GM21423 (cell line): ENCODE measurements at regions not wholly inside any gene's neighbourhood (a gene's known extent, or its start where the extent isn't known, plus 50 kb on each side); places are given as distances from the start of the nearest gene placed in this dataset.

Experiments
- ATAC-seq: cut with Tn5 transposase; IDR thresholded peaks from one replicate; pipeline ENCODE4 v1.9.1; 2021; ENCODE audit warnings: mild to moderate bottlenecking, moderate library complexity; ENCODE audit not compliant: unreplicated experiment

DNA sequence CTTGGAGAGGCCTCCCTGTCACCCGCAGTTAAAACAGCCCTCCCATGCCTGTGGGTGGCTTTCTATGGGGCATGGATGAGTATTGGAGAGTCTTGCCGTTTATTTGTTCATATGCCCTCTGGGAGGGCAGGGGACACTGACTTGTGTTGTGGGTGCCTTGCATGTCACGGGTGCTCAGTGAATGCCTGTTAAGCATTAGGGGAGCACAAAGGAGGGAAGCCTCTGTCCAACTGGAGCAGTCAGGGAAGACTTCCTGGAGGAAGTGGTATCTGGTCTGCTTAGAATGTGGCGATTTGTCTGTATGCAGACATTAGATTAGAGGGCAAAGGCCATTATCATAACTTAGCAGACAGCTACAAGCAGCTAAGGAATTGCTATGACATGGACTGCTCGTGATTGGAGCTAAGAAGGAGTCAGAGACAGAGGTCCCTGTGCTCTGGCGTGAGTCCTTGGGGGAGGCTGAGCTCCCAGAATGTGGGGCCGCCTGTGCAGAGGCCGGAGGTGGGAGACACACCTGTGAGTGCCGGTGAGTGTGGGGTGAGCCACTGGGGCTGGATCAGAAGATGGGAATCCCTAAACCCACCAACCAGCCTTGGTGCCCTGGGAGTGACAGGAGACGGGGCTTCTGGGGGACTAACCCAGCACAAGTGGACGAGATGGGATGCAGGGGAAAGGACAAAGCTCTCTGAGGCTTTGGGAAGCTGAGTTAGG, 286.1 kb downstream of the SEC14L1 start:
- ATAC-seq = no peak

DNA sequence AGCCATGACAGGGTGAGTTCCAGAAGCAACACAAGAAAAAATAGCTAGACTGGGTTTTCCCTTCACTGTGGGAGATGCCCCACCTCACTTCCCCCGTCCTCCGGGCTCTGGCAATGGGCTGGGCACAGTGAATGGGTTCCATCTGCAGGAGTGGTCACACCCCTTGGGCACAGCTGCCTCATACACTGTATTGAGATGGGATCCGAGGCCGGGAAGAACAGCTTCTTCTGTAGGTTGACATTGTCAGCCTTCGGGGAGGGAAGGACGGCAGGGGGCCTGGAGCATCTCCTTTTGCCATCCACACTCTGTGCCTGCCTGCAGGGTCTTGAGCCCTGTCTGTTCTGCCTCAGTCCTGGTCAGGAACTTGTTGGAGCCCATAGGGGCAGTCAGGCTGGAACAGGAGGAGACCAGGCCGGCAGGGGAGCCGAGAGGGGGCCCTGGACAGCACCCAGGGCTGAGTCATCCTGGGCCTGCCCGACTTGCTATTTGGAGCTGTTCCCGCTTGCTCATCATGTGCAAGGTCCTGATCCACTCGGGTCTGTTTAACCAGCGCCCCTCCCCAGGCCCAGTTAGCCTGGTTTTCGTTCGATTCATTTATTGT, 286.7 kb downstream of the SEC14L1 start:
- no peak for ATAC-seq

DNA sequence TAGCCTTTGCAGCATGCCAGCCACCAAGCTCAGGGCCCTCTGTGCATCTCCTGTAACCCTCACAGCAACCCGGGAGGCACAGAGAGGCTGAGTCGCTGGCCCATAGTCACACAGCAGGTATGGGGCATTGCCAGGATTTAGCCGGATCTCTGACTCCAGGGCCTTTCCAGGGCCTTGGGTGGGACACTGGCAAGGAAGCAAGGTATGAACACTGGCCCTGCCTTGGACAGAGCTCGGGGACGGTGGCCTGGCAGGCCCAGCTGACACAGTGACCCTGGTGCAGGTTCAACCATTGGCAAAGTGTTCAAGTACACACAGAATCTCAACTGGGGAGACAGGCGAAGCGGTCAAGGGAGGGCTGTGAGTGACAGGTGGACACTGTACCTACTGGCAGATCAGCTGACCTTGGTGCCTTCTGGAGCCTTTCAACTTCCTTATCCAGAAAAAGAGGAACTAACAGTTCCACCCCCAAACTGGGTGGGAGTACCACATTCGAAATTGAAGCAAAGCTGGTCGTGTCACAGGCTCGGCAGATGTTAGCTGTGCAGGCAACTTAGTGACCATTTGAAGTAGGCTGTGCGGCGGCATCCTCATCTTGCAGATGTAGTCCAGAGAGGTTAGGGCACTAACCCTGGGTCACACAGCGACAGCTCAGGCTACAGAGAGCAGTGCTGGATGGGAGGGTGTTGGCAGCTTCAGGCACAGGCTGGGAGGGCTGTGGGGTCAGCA, 287.4 kb downstream of the SEC14L1 start:
- no peak for ATAC-seq

DNA sequence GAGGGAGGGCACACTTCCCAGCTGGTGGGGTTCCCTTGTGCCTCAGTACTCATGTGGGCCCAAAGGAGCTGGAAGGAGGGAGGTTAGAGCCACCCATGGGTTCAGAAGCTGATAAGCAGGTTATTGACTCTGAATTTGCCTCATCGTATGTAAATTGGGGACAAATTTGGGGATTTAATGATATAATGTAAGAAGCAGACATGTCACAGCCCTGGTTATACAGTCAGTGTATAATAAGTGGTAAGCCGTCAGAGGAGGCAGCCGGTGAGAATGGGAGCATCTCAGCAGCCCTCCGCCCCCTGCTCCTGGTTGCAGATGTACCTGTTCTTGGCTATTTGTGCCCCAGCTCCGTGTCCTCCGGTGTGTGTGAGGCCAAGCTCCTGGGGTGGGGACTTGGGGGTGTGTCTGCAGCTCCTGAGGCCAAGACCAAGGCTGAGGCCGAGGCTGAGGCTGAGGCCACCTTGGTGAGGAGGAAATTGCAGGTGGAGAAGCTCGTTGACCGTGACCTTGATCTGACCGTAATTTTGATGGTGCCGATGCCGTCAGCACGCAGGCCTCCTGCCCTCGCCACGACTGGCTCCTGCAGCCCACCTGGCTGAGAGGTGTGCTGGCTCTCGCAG, 288.1 kb downstream of the SEC14L1 start:
- ATAC-seq = no peak

DNA sequence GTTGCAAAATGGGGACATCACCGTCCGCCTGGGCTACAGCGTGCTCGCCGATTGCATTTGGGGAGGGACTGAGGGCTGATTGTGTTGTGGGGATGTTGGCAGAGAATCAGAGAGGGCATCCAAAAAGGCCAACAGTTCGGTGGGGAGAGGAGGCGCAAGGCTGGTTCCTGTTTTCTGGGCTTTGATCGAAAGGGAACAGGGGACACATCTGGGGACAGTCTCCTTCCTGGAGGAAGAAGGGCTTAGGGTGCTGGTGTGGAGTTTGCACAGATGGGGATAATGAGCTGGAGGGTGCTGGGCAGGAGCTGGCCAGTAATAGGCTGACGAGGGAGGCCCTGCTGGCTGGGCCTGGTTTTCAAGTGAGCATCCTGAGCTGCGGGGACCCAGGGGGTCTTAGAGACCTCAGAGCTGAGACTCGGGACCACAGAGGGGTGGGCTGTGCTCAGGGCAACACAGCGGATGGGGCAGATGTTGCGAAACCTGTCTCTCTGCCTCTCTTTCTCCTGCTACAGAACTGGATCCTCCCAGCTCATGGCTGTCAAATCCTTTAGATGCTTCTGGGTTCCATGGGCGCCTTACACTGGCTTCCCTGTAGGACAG, 288.7 kb downstream of the SEC14L1 start:
- no peak for ATAC-seq

DNA sequence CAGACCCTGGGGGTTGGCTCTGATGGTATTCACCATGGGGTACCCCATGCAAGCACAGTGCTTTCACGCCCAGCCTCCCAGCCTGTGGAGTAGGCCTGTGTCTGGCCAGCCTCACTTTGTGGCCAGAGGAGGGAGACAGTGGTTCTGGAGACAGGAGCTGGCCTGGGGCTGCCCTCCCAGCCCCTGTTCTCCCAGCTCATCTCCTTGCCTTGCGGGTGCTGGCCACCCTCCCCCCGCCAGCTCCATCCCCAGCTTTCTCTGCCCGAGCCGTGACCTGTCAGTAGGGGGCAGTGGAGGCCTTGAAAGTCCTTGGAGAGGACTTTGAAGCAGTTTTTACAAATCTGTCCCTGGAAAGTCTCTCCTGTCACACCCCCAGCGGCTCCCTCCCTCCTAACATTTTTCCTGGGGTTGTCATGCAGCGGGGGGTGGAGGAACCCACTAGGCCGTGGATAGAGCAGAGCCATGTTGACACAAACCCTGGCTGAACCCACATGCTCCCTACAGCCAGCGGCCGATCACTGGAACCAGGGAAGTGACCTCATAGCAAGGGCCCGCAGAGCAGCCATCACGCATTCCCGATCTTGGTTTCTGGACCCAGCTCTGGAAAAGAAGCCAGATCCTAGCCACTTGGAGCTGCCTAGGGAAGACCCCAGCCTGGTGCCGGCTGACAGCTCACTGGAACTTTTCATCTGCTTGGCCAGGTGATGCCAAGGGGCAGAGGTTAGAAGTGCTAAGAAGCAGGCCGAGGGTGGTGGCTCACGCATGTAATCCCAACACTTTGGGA, 289.4 kb downstream of the SEC14L1 start:
- ATAC-seq = no peak

DNA sequence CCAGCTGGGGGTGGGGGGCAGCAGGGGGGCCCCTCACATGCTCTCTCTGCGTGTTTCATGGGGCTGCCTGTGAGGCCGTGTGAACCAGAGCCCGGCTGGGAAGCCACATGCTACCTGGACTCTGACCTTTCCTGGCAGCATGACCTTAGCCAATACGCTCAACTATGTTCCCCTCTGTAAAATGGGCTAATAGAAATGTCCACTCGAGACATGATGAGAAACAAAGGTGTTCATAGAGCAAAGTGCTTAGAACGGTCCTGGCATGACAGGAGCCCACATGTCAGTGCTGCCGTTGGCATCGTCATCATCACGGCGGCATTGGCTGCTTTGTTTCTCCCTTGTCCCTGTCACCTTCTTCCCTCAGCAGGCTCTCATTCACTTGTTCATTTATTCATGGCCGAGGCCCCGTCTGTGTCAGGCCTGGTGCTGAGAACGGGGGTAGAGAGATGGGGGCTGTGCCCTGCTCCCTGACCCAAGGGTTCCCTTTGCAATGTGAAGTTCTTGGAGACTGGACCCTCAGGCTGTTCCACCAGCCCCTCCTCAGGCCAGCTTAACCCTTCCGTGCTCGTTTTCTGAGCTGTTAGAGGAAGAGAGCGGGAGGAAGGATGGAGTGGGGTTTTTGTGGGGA, 291.4 kb downstream of the SEC14L1 start:
- no peak for ATAC-seq

DNA sequence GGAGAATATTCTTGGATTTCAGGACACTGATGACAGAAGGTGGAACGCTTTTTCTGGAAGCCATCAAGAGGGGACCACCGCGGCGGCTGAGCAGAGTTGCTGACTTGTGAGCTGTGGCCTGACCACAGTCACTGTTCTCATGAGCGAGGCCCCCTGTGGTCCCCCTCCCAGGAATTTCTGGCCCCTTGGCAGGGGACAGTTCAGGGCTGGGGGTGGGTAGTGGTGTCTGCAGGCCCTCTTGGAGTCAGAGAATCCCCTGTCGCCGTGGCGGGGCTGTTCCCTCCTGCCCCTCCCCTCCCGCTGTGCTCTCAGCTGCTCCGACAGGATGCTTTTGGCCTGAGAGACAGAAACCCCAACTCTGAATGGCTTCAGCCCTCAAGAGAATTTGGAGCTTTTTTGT, 292.0 kb downstream of the SEC14L1 start:
- ATAC-seq = no peak

DNA sequence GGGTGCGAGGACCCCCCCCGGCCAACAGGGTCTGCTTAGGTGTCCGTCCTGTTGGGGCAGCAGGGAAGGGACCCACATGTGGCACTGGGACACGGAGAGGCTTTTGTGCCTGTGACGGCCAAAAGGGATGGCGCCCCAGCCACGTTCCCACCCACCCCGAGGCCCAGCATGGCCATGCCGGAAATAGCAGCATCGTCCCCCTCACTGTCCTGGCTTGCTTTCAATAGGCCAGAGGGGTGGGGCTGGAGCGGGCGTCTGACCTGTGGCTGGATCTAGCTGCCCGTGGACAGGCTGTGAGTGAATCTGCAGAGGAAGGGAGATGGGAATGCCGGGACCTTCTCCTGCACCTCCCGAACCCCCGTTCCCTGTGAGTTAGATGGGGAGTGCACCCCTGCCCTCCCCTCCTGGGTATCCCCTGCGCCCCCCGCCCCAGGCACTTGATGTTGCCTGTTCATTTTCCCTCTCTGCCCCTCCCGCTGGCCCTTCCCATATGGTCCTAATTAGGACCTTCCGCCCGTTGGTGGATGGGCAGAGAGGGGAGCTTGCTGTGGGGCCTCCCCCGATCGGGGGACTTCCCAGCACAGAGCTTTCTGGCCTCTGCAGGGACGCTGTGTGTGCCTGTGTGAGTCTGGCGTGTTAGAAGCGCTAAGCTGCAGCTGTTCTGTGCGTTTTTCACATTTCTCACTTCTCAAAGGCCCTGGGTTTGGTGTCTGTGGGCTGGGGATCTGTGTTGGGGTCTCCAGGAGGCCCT, 292.8 kb downstream of the SEC14L1 start:
- ATAC-seq = peak; percentile 42

DNA sequence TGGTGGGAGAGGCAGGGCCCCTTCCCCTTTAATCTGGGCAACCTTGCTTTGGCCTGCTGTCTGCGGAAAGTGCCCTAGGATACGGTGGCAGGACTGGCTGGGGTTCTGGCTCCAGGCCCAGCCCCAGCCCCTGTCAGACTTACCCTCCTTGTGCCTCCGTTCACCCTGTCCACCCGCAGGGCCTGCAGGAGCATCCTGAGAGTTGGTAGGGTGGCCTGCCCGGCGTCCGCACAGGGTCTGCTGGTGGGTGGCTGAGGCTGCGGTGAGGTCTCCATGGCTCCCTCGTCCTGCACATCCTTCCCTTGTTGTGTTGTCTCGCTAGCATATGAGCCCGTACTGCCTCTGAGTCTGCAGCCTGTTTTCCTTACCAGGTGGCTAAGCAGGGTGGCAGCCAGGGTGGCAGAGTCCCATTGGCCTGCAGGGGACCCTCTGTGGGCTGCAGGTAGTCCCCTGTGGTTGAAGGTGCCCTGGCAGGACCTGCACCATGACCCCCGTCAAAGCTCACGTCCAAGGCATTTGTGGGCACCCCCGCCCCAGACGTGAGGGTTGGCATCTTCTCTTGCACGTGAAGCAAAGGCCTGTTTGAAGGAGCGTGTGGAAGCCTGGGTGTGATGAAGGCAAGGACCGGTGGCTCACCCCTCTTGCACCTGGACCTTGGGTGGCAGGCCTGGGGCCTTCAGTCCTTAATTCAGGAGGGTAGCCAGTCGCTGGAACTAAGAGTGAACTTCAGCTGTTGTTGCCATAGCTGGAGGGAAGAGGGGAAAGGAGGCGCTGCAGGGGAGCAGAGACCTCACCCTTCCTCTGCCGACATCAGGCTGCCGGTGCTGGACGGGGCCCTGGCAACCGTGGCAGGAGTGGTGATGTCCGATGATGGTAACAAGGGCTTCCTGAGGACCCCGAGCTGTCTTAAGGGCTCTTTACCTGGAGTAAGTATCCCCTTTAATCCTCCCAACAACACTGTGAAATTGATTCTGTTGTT, 293.7 kb downstream of the SEC14L1 start:
- ATAC-seq = no peak

DNA sequence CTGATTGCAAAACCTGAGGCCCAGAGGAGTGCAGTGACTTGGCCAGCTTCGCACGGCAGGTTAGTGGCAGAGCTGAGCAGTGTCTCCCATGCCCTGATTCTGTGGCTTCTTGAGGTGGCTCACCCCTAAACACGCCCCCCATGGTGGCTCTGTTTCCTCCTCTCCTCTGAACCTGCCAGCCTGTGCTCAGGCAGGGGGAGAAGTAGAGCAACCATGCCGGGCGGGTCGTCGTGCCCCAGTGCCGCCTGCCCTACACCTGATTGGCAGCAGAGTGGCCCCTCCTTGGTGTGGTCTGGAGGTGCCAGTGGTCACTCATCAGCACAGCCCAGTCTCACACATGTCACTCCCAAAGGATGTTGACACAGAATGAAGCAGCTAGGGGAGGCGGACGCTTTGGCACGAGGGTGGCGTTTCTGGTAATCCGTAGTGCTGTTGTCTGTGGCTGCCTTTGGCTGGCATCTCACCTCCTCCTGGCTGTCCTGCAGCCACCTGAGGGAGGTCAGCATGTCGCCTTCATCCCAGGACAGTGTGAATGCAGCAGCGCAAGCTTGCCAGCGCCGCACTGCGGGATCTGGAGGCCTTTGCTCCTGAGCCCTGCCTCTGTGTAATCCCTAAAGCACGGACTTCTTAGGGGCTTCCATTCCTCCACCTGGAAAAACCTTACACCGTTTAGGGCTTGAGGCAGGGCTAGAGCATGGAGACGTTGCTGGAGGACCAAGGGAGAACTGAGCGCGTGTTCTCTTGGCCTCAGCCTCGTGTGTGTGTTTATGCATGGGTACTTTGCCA, 294.7 kb downstream of the SEC14L1 start:
- no peak for ATAC-seq

DNA sequence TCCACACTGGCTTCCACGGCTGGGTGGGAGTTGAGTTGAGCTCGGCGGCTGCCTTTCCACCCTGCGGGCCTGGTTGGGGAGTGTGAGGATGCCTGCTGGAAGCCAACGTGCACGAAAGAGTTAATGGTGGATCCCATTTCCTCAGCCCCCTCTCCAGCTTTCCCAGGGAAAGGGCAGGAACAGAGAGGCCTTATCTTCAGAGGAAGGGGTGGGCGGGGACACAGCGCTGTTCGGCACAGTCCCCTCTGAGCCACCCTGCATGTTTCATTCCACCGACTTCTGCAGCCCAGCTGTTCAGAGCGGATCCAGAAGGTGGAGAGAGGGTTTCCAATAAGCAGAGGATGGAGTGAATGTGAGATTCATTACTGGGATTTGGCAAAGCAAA, 295.3 kb downstream of the SEC14L1 start:
- ATAC-seq = no peak

DNA sequence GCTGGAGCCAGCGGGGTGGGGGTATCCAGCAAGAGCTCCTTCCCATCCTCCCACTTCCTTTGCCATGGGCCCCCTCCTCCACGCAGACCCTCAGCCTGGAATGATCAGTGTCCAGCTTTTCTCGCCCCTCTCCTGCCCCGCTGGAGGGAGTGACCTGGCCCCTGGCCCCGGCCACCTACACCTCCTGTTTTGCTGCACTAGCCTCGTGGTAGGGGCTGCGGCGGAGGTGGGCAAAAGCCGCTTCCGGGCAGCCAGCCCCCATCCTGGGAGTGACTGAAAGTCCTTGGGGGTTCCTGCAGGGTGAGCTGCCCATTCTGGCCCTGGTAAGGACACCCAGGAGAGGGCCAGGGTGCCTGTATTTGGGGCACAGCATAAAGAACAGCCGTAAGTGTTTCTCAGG, 295.7 kb downstream of the SEC14L1 start:
- no peak for ATAC-seq

DNA sequence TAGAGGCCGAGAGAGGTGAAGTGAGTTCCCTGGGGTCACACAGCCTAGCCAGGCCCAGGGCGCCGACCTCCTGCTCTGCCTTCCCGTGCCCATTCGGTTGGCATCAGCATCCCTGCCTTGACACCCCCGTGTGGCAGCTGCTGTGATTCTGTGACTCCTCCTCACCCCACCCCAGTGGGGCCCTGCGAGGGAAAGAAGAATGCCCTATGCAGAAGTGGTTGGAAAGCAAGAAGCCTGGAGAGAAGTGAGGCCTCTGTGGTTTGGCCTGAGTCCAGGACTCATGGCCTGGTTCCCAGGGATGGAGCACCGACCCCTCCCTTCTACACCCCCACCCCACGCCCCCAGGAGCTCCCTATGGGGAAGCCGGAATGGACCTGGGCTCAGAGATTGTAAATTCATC, 296.2 kb downstream of the SEC14L1 start:
- no peak for ATAC-seq

DNA sequence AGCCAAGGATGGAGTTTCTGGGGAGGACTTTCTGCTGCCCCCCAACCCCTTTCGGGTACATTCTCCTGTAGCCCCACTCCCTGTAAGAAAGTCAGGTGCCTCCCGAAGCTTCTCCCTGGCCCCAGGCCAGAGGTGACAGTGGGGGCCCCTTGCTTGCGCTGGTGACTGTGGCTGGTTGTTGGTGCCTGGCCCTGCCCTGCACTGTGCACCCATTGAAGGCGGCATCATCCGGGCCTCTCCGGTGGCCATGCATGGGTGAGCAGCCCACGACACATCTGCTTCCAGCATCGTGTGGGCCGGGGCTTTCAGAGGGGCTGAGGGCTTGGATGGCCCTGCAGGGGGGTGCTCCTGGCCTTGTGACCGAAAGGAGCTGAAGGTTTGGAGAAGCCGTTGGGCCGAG, 297.0 kb downstream of the SEC14L1 start:
- no peak for ATAC-seq

DNA sequence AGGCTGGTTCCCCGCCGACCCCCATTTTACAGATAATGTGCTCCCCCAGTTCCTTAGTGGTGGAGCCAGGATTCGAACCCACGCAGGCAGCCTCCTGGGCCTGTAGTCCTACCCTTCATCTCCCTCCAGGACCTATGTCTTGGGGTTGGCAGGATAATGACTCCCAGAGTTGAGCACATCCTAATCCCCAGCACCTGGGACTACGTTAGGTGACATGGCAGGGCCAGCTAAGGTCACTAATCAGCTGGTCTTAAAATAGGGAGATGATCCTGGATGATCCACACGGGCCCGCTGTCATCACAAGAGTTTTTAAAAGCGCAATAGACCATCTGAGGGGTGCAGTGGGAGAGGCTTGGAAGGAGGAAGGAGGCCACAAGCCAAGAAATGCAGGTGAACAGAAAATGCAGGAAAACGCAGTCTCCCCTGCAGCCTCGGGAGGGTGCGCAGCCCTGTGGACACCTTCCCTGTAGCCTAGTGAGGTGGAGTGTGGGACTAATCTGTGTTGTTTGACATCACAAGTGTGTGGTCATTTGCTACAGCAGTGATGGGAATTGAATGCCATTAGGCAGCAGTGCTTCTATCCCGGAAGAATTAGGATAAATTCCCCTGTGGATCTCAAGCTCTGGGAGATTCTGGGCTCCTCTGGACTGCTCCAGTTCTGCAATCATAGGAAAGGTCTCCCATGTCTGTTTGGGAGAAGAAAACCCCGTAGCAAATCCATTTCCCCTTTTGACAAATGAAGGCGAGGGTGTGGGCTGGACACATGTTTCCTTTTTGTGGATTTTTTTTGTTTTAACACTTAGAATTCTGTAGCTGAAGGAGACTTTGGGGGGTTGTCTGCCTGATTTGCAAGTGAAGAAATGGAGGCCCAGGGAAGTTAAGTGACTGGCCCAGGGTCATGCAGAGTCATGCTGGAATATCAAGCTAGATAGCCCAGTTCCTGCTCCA, 297.7 kb downstream of the SEC14L1 start:
- ATAC-seq = no peak
